HG02763 (cell line): ENCODE measurements at regions not wholly inside any gene's neighbourhood (a gene's known extent, or its start where the extent isn't known, plus 50 kb on each side); places are given as distances from the start of the nearest gene placed in this dataset.

Experiments
- ATAC-seq: cut with Tn5 transposase; IDR thresholded peaks from one replicate; pipeline ENCODE4 v1.9.1; 2021; ENCODE audit warnings: mild to moderate bottlenecking, moderate library complexity; ENCODE audit not compliant: unreplicated experiment

- no peak for ATAC-seq
Observed at GRCh38 chr21:16708101-16708835, 804.6 kb upstream of the CXADR start.

GRCh38 chr21:16709866-16710550 is 802.8 kb upstream of the CXADR start:
- ATAC-seq = no peak

DNA sequence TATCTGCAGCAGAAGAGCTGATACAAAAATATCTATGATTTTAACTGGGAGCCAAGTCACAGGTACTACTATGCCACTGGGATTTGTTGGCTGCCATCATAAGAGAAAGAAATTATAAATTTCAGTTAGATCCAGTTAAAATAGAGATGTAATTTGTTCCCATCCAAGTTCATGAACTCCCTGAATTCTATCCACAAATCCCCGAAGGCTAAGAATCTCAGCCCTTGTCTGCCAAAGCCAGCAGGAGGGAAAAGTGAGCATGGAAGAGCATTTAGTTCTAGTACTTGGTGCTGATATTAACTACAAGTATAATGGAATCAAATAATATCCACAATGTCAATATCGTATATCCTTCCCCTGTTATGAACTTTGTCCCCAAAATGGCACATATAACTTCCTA is 801.1 kb upstream of the CXADR start:
- no peak for ATAC-seq

DNA sequence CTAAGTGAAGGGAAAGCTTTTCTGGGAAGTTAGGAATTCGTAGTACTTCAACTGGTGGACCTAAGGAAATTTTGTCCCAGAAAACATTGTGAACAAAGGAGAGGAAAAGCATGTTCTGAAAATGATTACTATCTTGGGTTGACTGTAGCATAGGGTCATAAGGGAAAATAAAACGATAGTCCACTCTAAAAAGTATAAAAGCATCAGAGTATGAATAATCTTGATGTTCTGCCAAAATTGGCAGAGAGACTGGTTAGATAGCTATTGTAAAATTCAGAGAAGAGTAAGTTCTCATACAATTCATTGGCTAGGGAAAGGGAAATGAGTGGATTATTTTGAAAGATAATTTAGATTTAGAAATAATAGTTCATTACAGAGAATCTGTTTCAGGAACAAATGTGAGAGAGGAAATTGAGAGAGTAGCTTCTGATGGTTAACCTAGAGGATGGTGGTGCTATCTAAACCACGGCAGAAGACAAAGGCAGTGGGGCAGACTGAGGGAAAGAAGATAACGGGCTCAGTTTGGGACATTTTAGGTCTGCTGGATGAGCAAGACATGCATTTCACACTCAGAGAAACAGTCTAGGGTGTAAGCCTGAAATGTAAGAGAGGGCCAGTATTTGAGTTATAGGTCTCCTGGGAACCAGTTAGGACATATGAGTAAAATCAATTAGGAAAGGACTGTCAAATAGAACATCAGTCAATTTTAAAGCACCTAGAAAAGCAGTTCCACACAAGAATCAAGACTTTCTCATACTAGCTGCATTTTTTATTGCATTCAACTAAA is 799.3 kb upstream of the CXADR start:
- no peak for ATAC-seq

- ATAC-seq = no peak
Observed at GRCh38 chr21:16740511-16740910, 772.3 kb upstream of the CXADR start.

- ATAC-seq = no peak
Observed at GRCh38 chr21:16741141-16741665, 771.6 kb upstream of the CXADR start.

GRCh38 chr21:16742131-16742641 is 770.7 kb upstream of the CXADR start:
- no peak for ATAC-seq

GRCh38 chr21:16742741-16743140 is 770.1 kb upstream of the CXADR start:
- ATAC-seq = no peak

DNA sequence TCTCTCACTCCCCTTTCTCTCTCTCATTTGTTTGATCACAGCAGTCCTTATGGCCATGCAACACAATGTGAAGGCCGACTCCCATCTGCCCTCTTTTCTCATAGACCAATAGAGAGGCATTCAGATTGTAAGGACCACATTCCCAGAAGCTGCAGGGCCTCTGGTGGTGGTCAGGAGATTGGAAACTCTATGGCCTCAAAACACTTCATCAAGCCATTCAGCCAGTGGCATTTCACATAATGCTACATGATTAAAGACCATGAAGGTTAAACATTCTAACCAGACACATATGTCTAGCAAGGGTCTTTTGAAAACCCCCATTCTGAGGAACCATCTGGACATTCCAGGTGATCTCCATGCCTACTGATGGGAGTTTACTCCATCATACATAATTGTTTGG is 769.5 kb upstream of the CXADR start:
- no peak for ATAC-seq

- ATAC-seq = no peak
Observed at GRCh38 chr21:16750926-16751325, 761.9 kb upstream of the CXADR start.

DNA sequence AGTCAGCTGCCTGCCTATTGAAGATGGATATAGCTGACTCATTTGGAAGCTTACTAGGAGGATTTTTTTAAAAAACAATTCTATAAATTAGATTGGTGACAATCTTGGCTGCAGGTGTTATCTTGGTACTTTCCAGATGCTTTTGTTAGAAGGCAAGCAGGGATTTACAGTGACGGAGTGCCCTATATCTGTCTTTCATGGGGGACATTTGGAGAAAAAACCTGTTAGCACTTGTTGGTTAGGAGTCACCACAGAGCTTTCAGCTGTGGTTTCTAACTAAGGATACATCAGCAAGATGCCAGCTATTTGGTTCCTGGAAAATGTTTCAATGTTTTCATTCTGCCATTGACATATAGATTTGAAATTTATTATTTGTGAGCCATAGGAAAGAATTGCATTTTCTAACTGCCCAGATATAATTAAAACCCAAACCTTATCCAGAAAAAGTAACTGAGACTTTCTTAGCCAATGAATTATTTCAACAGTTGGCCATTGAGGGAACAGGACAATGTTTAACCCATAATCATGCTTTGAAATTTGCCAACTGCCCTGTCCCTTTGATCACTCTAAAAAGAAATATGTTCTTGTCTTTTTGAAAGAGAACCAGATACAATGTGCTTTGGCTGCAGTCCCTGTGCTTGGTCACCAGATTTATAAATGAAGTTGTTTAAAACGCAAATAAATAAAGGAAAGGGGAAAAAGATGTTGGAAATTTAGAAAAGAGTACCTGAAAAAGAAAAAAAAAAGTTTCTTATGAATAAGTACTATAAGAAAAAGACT is 761.0 kb upstream of the CXADR start:
- no peak for ATAC-seq

DNA sequence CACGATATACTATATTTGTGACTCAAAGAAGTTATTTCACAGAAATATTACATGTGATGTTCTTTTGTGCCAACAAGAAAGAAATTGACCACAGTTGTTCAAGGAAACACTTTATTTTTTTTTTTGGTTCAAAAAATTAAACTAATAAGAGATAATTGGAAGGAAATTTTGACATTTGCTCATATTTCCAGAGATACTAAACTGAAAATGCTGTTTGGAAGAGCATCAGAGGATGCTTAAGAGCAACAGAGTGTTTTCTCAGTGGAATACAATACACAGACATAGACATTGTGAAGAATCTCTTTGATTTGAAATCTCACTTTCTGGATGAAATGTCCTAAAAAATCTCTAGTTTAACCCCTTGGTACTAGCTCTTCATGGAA is 760.4 kb upstream of the CXADR start:
- no peak for ATAC-seq

DNA sequence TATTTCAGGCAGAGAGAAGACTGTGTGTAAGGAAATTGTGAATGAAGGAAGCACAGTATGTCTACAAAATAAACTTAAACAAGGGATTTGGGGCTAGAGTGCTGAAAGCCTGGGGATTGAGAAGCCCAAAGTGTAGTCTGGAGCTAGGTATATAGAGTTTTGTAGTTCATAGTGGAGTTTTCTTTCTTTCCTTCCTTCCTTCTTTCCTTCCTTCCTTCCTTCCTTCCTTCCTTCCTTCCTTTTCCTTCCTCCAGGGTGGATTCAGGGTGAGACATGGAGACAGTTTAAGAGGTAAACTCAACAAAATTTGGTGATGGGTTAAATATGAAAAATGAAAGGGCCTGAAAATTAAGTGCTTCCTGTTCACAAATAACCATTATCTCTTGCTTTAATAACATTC is 757.8 kb upstream of the CXADR start:
- no peak for ATAC-seq

DNA sequence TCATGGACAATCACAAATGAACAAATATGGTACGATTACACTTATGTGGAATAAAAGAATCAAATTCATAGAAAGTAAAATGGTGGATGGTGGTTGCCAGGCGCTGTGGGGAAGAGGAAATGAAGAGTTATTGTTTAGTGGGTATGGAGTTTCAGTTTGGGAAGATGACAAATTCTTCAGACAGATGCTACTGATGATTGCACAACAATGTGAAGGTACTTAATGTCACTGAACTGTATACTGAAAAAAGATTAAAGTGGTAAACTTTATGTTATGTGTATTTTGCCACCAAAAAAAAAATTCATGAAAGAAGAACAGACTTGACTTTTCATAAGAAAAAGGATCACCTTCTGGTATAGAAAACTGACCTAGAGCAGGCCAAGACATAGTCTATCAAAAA is 745.6 kb upstream of the CXADR start:
- no peak for ATAC-seq

DNA sequence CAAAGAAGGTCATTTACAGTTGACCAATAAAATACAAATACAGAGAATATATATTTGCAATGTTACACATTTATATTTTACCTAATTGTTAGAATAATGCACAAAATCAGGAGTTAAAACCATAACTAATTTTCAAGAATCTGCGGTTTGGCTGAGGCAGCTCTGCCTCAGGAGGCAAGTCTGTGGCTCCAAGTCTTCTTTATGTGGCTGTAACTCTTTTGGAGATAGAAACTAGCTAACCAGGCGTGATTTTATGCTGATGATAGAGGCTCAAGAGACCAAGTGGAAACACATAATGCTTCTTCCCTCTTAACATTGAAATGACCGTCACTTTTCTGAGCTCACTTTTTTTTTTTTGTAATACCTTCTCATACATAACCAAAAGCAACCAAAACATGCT is 744.7 kb upstream of the CXADR start:
- no peak for ATAC-seq

- ATAC-seq = no peak
Observed at GRCh38 chr21:16770266-16770665, 742.6 kb upstream of the CXADR start.

- ATAC-seq = no peak
Observed at GRCh38 chr21:16773206-16773605, 739.6 kb upstream of the CXADR start.

- ATAC-seq = no peak
Observed at GRCh38 chr21:16775076-16775475, 737.8 kb upstream of the CXADR start.

- no peak for ATAC-seq
Observed at GRCh38 chr21:16777041-16777720, 735.7 kb upstream of the CXADR start.

DNA sequence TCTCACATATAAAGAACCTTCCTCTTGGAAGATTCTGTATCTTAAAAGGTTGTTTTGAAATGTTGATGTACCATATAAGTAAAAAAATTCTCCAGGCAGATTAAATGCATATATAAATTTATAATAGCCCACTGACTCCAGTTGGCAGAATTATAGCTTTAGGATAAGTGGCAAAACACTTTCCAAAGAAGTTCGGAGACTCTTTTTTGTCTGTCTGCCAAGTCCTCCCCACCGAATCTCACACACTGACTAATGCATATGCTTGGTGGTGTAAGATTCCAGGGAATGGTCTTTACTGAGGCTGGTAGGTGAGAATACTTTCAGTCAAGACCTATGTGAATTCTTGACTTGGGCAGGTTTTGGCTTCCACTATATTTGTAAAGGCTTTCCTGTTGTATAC is 724.3 kb upstream of the CXADR start:
- no peak for ATAC-seq
